ENCODE measurements at regions not wholly inside any gene's neighbourhood (a gene's known extent, or its start where the extent isn't known, plus 50 kb on each side); places are given as distances from the start of the nearest gene placed in this dataset.
"Not testable (repeated sequence)": the region's sequence is repeated elsewhere in the genome, so short reads cannot be mapped to it uniquely, and the experiment has no call there.

- CTCF ChIA-PET: no interaction called here
- no peak overlapping the region for H3K4me3 Mint-ChIP-seq
- H3K27ac Mint-ChIP-seq: no peak overlapping the region
- no peaks in the 10 kb centered on the region for H3K36me3 Mint-ChIP-seq
- peaks cover 1% of the 10 kb centered on the region for H3K9me3 Mint-ChIP-seq (ENCODE audit: low read depth)
- H3K27me3 Mint-ChIP-seq: no peaks in the 10 kb centered on the region
- DNase-seq (no peak), ATAC-seq (no peak)
- no peaks in the 10 kb centered on the region for H3K4me1 Mint-ChIP-seq
Measured at GRCh38 chr7:90022213-90022612, 132.1 kb upstream of the STEAP1 start.

DNA sequence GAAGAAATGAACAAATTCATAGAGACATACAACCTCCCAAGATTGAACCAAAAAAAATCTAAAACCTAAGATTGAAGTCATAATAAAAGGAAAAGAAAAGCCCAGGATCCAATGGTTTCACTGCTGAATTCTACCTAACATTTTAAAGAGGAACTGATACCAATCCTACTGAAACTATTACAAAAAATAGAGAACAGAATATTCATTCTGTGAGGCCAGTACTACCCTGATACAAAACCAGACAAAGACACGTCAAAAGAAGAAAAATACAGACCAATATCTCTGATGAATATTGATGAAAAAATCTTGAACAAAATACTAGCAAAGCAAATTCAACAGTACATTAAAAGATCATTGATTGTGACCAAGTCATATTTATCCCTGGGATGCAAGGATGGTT, 128.5 kb upstream of the STEAP1 start:
- DNase-seq (no peak), ATAC-seq (no peak)
- Mint-ChIP-seq H3K4me3 (no peak overlapping the region), H3K36me3 (no peaks in the 10 kb centered on the region), H3K27ac (no peak overlapping the region), H3K4me1 (no peaks in the 10 kb centered on the region), H3K9me3 (ENCODE audit: low read depth) (no peaks in the 10 kb centered on the region), H3K27me3 (no peaks in the 10 kb centered on the region)
- CTCF ChIA-PET: no interaction called here

GRCh38 chr7:90033850-90034249, 120.4 kb upstream of the STEAP1 start:
- H3K27me3 Mint-ChIP-seq: no peaks in the 10 kb centered on the region
- no peak overlapping the region for H3K4me3 Mint-ChIP-seq
- H3K36me3 Mint-ChIP-seq: no peaks in the 10 kb centered on the region
- H3K27ac Mint-ChIP-seq: no peak overlapping the region
- no peaks in the 10 kb centered on the region for H3K4me1 Mint-ChIP-seq
- CTCF ChIA-PET: no interaction called here
- no peaks in the 10 kb centered on the region for H3K9me3 Mint-ChIP-seq (ENCODE audit: low read depth)
- no peak for DNase-seq
- ATAC-seq: no peak

DNA sequence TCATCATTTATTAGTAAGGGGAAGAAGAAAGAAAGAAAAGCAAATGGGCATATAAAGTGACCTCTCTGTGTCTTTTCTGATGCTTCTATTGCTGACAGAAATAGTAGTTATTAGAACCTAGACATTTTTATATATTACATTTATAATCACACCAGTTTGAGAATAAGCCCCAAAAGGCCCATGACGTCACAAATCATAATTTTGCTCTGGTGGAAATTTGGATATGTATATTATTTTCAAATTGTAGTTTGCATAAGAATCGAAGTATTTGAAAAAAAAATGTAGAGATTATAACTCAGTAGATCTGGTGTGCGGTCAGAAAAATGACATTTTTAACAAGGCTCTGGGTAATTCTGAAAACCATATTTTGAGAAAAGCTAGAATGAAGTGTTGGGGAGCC, 101.2 kb upstream of the STEAP1 start:
- Mint-ChIP-seq H3K36me3 (no peaks in the 10 kb centered on the region), H3K27me3 (no peaks in the 10 kb centered on the region), H3K9me3 (ENCODE audit: low read depth) (no peaks in the 10 kb centered on the region), H3K4me1 (no peaks in the 10 kb centered on the region), H3K4me3 (no peak overlapping the region), H3K27ac (no peak overlapping the region)
- CTCF ChIA-PET: no interaction called here
- no peak for ATAC-seq
- DNase-seq: no peak

GRCh38 chr7:90061077-90061476, 93.2 kb upstream of the STEAP1 start:
- H3K9me3 Mint-ChIP-seq (ENCODE audit: low read depth): no peaks in the 10 kb centered on the region
- no peak overlapping the region for H3K27ac Mint-ChIP-seq
- no peaks in the 10 kb centered on the region for H3K27me3 Mint-ChIP-seq
- no peaks in the 10 kb centered on the region for H3K4me1 Mint-ChIP-seq
- H3K4me3 Mint-ChIP-seq: no peak overlapping the region
- no peaks in the 10 kb centered on the region for H3K36me3 Mint-ChIP-seq
- ATAC-seq (no peak), DNase-seq (no peak)
- CTCF ChIA-PET: no interaction called here

DNA sequence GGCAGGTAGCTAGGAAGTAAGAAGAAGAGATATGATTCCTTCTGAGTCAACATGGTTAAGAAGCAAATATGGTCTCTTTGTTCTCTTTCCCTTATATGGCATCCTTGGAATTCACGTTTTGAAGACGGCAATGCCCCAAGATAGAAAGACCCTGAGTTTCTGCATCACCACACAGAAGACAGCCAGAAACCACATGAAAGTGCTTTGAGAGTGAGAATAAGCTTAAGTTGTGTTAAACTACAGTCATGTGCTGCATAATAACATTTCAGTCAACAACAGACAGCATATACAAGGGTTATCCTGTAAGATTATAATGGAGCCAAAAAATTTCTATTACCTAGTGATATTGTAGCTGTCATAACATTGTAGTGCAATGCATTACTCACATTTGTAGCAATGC, 89.9 kb upstream of the STEAP1 start:
- CTCF ChIA-PET: no interaction called here
- no peaks in the 10 kb centered on the region for H3K27me3 Mint-ChIP-seq

GRCh38 chr7:90067171-90067570, 87.1 kb upstream of the STEAP1 start:
- no peak overlapping the region for H3K27ac Mint-ChIP-seq
- CTCF ChIA-PET: no interaction called here
- H3K4me1 Mint-ChIP-seq: no peaks in the 10 kb centered on the region

More for the DNA sequence above, 89.9 kb upstream of the STEAP1 start:
- no peaks in the 10 kb centered on the region for H3K4me1 Mint-ChIP-seq
- H3K36me3 Mint-ChIP-seq: no peaks in the 10 kb centered on the region
- no peak overlapping the region for H3K4me3 Mint-ChIP-seq
- ATAC-seq (no peak), DNase-seq (no peak)
- H3K9me3 Mint-ChIP-seq (ENCODE audit: low read depth): no peaks in the 10 kb centered on the region
- H3K27ac Mint-ChIP-seq: no peak overlapping the region

DNA sequence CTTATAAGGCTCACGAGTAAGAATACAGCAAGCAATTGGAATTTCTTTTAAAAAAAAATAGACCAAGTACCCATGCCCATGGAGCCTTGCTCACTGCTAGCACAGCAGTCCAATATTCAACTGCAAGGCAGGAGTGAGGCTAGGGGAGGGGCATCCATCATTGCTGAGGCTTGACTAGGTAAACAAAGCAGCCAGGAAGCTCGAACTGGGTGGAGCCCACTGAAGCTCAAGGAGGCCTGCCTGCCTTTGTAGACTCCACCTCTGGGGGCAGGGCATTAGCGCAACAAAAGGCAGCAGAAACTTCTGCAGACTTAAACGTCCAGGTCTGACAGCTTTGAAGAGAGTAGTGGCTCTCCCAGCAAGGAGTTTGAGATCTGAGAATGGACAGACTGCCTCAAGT, 84.0 kb upstream of the STEAP1 start:
- DNase-seq, H3K27ac Mint-ChIP-seq: not testable (repeated sequence)

More at GRCh38 chr7:90067171-90067570, 87.1 kb upstream of the STEAP1 start:
- DNase-seq: no peak
- Mint-ChIP-seq H3K27me3 (no peaks in the 10 kb centered on the region), H3K4me3 (no peak overlapping the region), H3K36me3 (no peaks in the 10 kb centered on the region), H3K9me3 (ENCODE audit: low read depth) (no peaks in the 10 kb centered on the region)
- no peak for ATAC-seq

GRCh38 chr7:90078921-90079320, 75.3 kb upstream of the STEAP1 start:
- ATAC-seq (no peak), DNase-seq (no peak)
- no peaks in the 10 kb centered on the region for H3K4me1 Mint-ChIP-seq
- H3K4me3 Mint-ChIP-seq: no peak overlapping the region
- no peak overlapping the region for H3K27ac Mint-ChIP-seq
- no peaks in the 10 kb centered on the region for H3K27me3 Mint-ChIP-seq
- H3K36me3 Mint-ChIP-seq: no peaks in the 10 kb centered on the region
- CTCF ChIA-PET: no interaction called here
- H3K9me3 Mint-ChIP-seq (ENCODE audit: low read depth): no peaks in the 10 kb centered on the region

More for the DNA sequence above, 84.0 kb upstream of the STEAP1 start:
- H3K36me3 Mint-ChIP-seq; H3K4me1 Mint-ChIP-seq; ATAC-seq; H3K9me3 Mint-ChIP-seq (ENCODE audit: low read depth); CTCF ChIA-PET; H3K27me3 Mint-ChIP-seq; H3K4me3 Mint-ChIP-seq: not testable (repeated sequence)

DNA sequence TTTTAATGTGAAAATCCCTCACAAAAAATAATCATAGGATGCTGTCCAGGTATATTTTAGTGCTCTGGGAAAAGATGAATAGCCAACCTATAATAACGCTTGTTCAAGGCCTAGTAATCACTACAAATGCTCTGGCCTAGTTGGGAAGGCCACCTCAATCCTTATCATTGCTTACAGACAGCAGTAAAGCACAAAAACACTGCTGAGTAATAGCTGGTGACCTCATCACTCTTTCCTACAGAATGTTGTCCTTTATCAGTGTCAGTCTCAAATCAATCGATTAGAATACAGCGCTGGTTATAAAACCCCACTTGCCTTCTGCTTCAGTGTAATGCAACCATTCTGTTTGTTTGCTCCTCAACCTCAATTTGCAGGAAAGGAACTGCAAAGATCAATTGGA, 72.6 kb upstream of the STEAP1 start:
- Mint-ChIP-seq H3K27ac (no peak overlapping the region), H3K27me3 (no peaks in the 10 kb centered on the region), H3K36me3 (no peaks in the 10 kb centered on the region), H3K9me3 (ENCODE audit: low read depth) (no peaks in the 10 kb centered on the region), H3K4me3 (no peak overlapping the region), H3K4me1 (no peaks in the 10 kb centered on the region)
- CTCF ChIA-PET: no interaction called here
- no peak for ATAC-seq
- no peak for DNase-seq

- H3K4me3 Mint-ChIP-seq: no peak overlapping the region
- DNase-seq (no peak), ATAC-seq (no peak)
- CTCF ChIA-PET: no interaction called here
- H3K27ac Mint-ChIP-seq: no peak overlapping the region
- H3K27me3 Mint-ChIP-seq: no peaks in the 10 kb centered on the region
- peaks cover 2% of the 10 kb centered on the region for H3K9me3 Mint-ChIP-seq (ENCODE audit: low read depth)
- no peaks in the 10 kb centered on the region for H3K4me1 Mint-ChIP-seq
- no peaks in the 10 kb centered on the region for H3K36me3 Mint-ChIP-seq
Measured at GRCh38 chr7:90092506-90092905, 61.8 kb upstream of the STEAP1 start.

DNA sequence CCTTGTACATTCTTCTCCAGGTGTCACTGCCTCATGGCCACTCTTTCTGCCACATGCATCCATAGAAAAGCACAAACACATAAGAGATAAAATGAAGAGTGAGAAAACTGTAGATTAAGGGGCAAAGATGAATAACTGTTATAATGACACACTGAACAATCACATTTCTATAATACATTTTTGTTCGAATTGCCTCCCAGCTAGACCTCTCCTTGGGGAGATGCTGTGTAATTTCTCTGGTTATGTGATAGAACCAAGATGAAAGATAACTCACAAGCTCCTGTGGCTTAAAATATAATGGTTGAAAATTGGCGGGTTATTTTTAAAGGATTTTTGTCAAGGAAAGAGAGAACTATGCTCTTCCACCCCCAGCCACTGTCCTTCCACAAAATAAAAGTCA, 60.2 kb upstream of the STEAP1 start:
- CTCF ChIA-PET: interaction anchor here (0.9 kb wide), 1 partner anchor 13 kb away, joined by 3 read pairs; no protein-coding TSS in a partner anchor
- H3K9me3 Mint-ChIP-seq (ENCODE audit: low read depth): peaks cover 2% of the 10 kb centered on the region
- ATAC-seq (no peak), DNase-seq (no peak)
- H3K27ac Mint-ChIP-seq: no peak overlapping the region
- no peaks in the 10 kb centered on the region for H3K4me1 Mint-ChIP-seq
- no peak overlapping the region for H3K4me3 Mint-ChIP-seq
- no peaks in the 10 kb centered on the region for H3K36me3 Mint-ChIP-seq
- no peaks in the 10 kb centered on the region for H3K27me3 Mint-ChIP-seq
